Ectodermal cell (in vitro differentiated cells): ENCODE measurements at regions not wholly inside any gene's neighbourhood (a gene's known extent, or its start where the extent isn't known, plus 50 kb on each side); places are given as distances from the start of the nearest gene placed in this dataset.

ENCODE experiments used
- H3K27ac ChIP-seq: 2 replicates; pipeline ENCODE4 v1.7.0; 2013; ENCODE audit warnings: mild to moderate bottlenecking, low read depth, low read length; ENCODE audit not compliant: insufficient read depth, poor library complexity, severe bottlenecking
- H3K27me3 ChIP-seq: 2 replicates; pipeline ENCODE4 v1.7.0; 2013; ENCODE audit warnings: mild to moderate bottlenecking, low read length; ENCODE audit not compliant: insufficient read depth, control insufficient read depth, poor library complexity, severe bottlenecking
- H3K36me3 ChIP-seq: one replicate; pipeline ENCODE4 v1.7.0; 2013; ENCODE audit warnings: low read length; ENCODE audit not compliant: control insufficient read depth, insufficient read depth
- H3K4me1 ChIP-seq: one replicate; pipeline ENCODE4 v1.7.0; 2013; ENCODE audit warnings: low read length; ENCODE audit not compliant: control insufficient read depth, insufficient read depth
- H3K4me3 ChIP-seq: 2 replicates; pipeline ENCODE4 v1.7.0; 2013; ENCODE audit warnings: low read depth, low read length, control low read depth; ENCODE audit not compliant: insufficient read depth
- H3K9me3 ChIP-seq: 2 replicates; pipeline ENCODE4 v1.7.0; 2013; ENCODE audit warnings: mild to moderate bottlenecking, low read length, moderate library complexity; ENCODE audit not compliant: control insufficient read depth
- WGBS, 2 experiments: methylation state at CpG; one replicate each; pipeline ENCODE4 v1.1.7; 2013; ENCODE audit warnings: missing lambda C conversion rate in 2 of 2; 5-methylcytosine and 5-hydroxymethylcytosine counted together

- Histone ChIP-seq H3K27me3 (no peaks in the 10 kb centered on the region), H3K36me3 (no peaks in the 10 kb centered on the region), H3K4me1 (no peaks in the 10 kb centered on the region), H3K9me3 (no peaks in the 10 kb centered on the region), H3K4me3 (no peak overlapping the region), H3K27ac (no peak overlapping the region)
- WGBS, 2 experiments = 89 to 93% methylated on average over 2 of the region's 2 CpGs
Measured at GRCh38 chr14:98103705-98104104, 1168.3 kb downstream of the BCL11B start.

GRCh38 chr14:98109326-98109725, 1162.7 kb downstream of the BCL11B start:
- Histone ChIP-seq H3K4me1 (no peaks in the 10 kb centered on the region), H3K9me3 (no peaks in the 10 kb centered on the region), H3K27me3 (no peaks in the 10 kb centered on the region), H3K36me3 (no peaks in the 10 kb centered on the region), H3K27ac (no peak overlapping the region), H3K4me3 (no peak overlapping the region)
- WGBS, 2 experiments = 88 to 90% methylated on average over 3 of the region's 3 CpGs

- WGBS, 2 experiments = 79 to 84% methylated on average over 5 of the region's 5 CpGs
- no peaks in the 10 kb centered on the region for H3K36me3 ChIP-seq
- H3K9me3 ChIP-seq = no peaks in the 10 kb centered on the region
- H3K27me3 ChIP-seq = no peaks in the 10 kb centered on the region
- no peak overlapping the region for H3K27ac ChIP-seq
- no peaks in the 10 kb centered on the region for H3K4me1 ChIP-seq
- H3K4me3 ChIP-seq = no peak overlapping the region
Measured at GRCh38 chr14:98112194-98112780, 1159.7 kb downstream of the BCL11B start.

GRCh38 chr14:98114122-98114895, 1157.7 kb downstream of the BCL11B start:
- no peak overlapping the region for H3K4me3 ChIP-seq
- no peaks in the 10 kb centered on the region for H3K27me3 ChIP-seq
- H3K27ac ChIP-seq = no peak overlapping the region
- H3K36me3 ChIP-seq = no peaks in the 10 kb centered on the region
- no peaks in the 10 kb centered on the region for H3K4me1 ChIP-seq
- 56 to 58% methylated on average over 2 of the region's 3 CpGs for WGBS, 2 experiments
- H3K9me3 ChIP-seq = no peaks in the 10 kb centered on the region

DNA sequence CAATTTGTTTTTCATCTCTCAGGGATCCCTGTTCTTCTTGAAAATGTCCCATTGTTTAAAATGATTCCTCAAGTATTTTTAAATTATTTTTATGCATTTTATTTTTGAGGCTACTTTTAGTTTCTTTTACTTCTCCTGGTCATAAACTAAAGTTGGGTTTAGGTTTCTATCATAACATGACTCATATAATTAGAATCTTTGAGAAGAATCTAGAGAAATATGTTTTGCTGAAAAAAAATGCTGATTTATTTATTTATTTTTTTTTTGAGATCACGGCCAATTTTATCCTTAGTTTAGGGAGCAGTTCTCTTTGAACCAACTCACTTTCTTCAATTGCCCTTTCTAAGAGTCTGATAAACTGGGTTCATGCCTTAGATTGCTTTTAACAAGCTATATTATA, 1157.1 kb downstream of the BCL11B start:
- no peak overlapping the region for H3K27ac ChIP-seq
- H3K36me3 ChIP-seq = no peaks in the 10 kb centered on the region
- no peak overlapping the region for H3K4me3 ChIP-seq
- H3K27me3 ChIP-seq = no peaks in the 10 kb centered on the region
- no peaks in the 10 kb centered on the region for H3K9me3 ChIP-seq
- no peaks in the 10 kb centered on the region for H3K4me1 ChIP-seq
- WGBS, 2 experiments = 100% methylated on average over 1 of the region's 1 CpG; no CpG with 5 or more reads in 1 of the 2 experiments

DNA sequence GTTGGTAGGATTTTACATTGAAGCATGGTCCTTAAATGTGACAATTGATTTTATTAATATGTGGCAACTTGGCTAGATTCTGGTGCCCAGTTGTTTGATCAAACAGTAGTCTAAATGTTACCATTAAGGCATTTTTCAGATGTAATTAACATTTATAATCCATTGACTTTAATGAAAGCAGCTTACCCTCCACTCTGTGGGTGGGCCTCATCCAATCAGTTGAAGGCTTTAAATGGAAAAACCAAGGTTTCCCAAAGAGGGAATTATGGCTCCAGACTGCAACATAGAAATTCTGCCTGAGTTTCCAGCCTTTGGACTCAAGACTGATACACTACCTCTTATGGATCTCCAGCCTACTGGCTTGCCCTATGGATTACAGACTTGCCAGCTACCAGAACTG, 1153.2 kb downstream of the BCL11B start:
- no peaks in the 10 kb centered on the region for H3K9me3 ChIP-seq
- no peak overlapping the region for H3K4me3 ChIP-seq
- H3K4me1 ChIP-seq = no peaks in the 10 kb centered on the region
- no peak overlapping the region for H3K27ac ChIP-seq
- H3K27me3 ChIP-seq = no peaks in the 10 kb centered on the region
- no peaks in the 10 kb centered on the region for H3K36me3 ChIP-seq

DNA sequence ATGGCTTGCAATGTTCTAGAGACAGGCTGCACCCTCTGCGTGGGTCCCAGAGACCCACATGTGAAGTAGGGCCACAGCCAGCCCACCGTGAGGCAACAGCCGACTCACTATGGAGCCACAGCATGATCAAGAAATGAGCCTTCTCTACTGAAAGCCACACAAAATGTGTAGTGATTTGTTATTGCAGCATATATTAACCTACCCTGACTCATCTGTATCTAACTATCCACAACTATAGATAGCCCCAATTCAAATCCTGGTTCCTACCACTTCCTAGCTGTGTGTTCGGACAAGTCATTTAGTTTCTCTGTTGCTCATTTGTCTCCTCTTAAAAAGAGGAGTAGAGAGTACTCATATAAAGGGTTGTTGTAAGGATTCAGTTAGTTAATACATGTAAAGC, 1152.3 kb downstream of the BCL11B start:
- H3K9me3 ChIP-seq = no peaks in the 10 kb centered on the region
- H3K27ac ChIP-seq = no peak overlapping the region
- H3K27me3 ChIP-seq = no peaks in the 10 kb centered on the region
- WGBS, 2 experiments = 77% methylated on average over 4 of the region's 4 CpGs
- H3K36me3 ChIP-seq = no peaks in the 10 kb centered on the region
- H3K4me1 ChIP-seq = no peaks in the 10 kb centered on the region
- H3K4me3 ChIP-seq = no peak overlapping the region

DNA sequence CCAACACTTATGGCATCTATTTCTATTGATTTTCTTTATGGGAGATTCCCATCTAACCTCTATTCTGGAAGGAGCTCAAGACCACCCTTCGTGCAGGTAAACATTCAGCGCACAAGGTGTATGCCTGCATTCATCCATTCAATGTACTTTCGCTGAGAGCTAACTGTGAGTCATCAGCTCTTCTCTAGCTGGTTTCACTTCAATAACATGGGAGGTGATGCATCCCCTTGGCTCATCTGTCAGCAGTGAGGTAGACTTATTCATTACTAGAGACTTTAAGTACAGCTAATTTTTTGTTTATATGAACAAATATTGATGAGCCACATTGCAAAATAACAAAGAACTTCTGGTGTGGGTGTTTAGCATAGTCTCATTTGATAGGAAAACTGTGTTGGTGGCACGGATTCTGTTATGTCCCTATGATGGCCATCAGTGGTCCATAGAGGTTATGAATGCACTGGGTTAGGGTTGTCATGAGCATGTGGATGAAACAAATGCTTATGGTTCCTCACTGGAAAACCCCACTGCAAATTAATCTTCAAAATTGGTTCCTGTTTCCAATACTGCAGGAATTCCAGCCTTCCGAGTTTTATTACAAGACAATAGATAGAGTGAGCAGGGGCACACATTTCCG, 1151.0 kb downstream of the BCL11B start:
- no peaks in the 10 kb centered on the region for H3K36me3 ChIP-seq
- H3K4me3 ChIP-seq = no peak overlapping the region
- no peaks in the 10 kb centered on the region for H3K9me3 ChIP-seq
- H3K4me1 ChIP-seq = no peaks in the 10 kb centered on the region
- H3K27ac ChIP-seq = no peak overlapping the region
- 94 to 96% methylated on average over 6 of the region's 6 CpGs for WGBS, 2 experiments
- H3K27me3 ChIP-seq = no peaks in the 10 kb centered on the region

GRCh38 chr14:98122527-98122926, 1149.5 kb downstream of the BCL11B start:
- H3K4me1 ChIP-seq = no peaks in the 10 kb centered on the region
- no peaks in the 10 kb centered on the region for H3K27me3 ChIP-seq
- no peak overlapping the region for H3K27ac ChIP-seq
- no peaks in the 10 kb centered on the region for H3K9me3 ChIP-seq
- H3K4me3 ChIP-seq = no peak overlapping the region
- 94 to 98% methylated on average over 3 of the region's 4 CpGs for WGBS, 2 experiments
- no peaks in the 10 kb centered on the region for H3K36me3 ChIP-seq

DNA sequence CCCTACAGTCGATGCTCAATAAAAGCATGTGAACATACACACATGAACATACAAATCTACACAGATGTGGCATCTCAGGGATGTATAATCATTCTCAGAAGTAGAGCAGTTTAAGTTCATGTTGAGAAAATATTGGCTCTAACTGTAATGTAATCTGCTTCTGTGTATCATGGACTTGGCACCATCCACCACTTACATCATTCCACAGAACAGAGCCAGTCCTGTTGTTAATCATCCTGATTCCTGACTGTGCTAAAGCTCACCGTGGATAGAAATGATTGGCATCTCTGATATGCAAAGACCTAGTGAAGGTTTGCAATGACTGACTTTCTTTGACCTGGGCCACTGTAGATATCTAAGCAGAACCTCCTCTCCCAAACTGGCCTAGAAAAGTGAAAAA, 1141.3 kb downstream of the BCL11B start:
- H3K9me3 ChIP-seq = no peaks in the 10 kb centered on the region
- H3K27me3 ChIP-seq = no peaks in the 10 kb centered on the region
- H3K27ac ChIP-seq = no peak overlapping the region
- no peaks in the 10 kb centered on the region for H3K4me1 ChIP-seq
- WGBS, 2 experiments = 92% methylated on average over 2 of the region's 2 CpGs
- no peaks in the 10 kb centered on the region for H3K36me3 ChIP-seq
- no peak overlapping the region for H3K4me3 ChIP-seq
